IMR-90 (cell line): ENCODE measurements at regions not wholly inside any gene's neighbourhood (a gene's known extent, or its start where the extent isn't known, plus 50 kb on each side); places are given as distances from the start of the nearest gene placed in this dataset.

Experiments used
- ATAC-seq: fragments of 200-7000 bp; cut with Tn5 transposase; 2 replicates; pipeline ENCODE4 v1.9.1; 2020; ENCODE audit warnings: low read depth, mild to moderate bottlenecking, moderate library complexity
- BruUV-seq: library from RNA; stranded (reverse); fragments of 400-500 nt; replicated peaks from 2 replicates; lab custom pipeline; 2021; lab: Mats Ljungman, UMichigan
- CTCF ChIA-PET: fragments of 300-600 bp; formaldehyde crosslinking; extraction: SDS; loops from one replicate; lab custom pipeline; 2021; ENCODE audit warnings: antibody characterized with exemption; lab: Yijun Ruan, JAX
- POLR2A ChIA-PET: fragments of 300-600 bp; sonication (Branson Sonifier 250); formaldehyde crosslinking; loops from one replicate; lab custom pipeline; 2022; ENCODE audit warnings: antibody characterized with exemption; ENCODE audit not compliant: unreplicated experiment; lab: Charles Lee
- DNase-seq: peaks from one replicate; pipeline ENCODE4 v3.0.0; 2013
- H2AFZ ChIP-seq: replicated peaks from 2 replicates; pipeline ENCODE3; 2013; ENCODE audit warnings: low read length, mild to moderate bottlenecking; ENCODE audit not compliant: poor library complexity
- H2AK5ac ChIP-seq: 2 replicates; pipeline ENCODE4 v1.6.1; 2013; ENCODE audit warnings: low read depth, low read length, inconsistent platforms
- H2AK9ac ChIP-seq: replicated peaks from 2 replicates; pipeline ENCODE3; 2013; ENCODE audit warnings: mild to moderate bottlenecking, low read depth, low read length, moderate library complexity; ENCODE audit not compliant: poor library complexity
- H2BK120ac ChIP-seq: 2 replicates; pipeline ENCODE4 v1.6.1; 2013; ENCODE audit warnings: low read depth, low read length, inconsistent platforms
- H2BK15ac ChIP-seq: 3 replicates; pipeline ENCODE4 v1.6.1; 2013; ENCODE audit warnings: low read depth, low read length, inconsistent platforms
- H2BK20ac ChIP-seq: 2 replicates; pipeline ENCODE4 v1.6.1; 2013; ENCODE audit warnings: low read depth, mild to moderate bottlenecking, inconsistent platforms, low read length, moderate library complexity
- H2BK5ac ChIP-seq: 2 replicates; pipeline ENCODE4 v1.6.1; 2013; ENCODE audit warnings: mild to moderate bottlenecking, low read depth, low read length, inconsistent platforms; ENCODE audit not compliant: poor library complexity, severe bottlenecking
- H3K14ac ChIP-seq: replicated peaks from 2 replicates; pipeline ENCODE4 v1.6.1; 2013; ENCODE audit warnings: low read depth, low read length, inconsistent platforms
- H3K18ac ChIP-seq: 2 replicates; pipeline ENCODE4 v1.6.1; 2013; ENCODE audit warnings: low read depth, low read length, control low read depth
- H3K23ac ChIP-seq: 2 replicates; pipeline ENCODE4 v1.6.1; 2013; ENCODE audit warnings: low read depth, low read length, inconsistent platforms
- H3K27ac ChIP-seq: 2 replicates; pipeline ENCODE4 v1.5.1; 2013; ENCODE audit warnings: mild to moderate bottlenecking, control low read depth, low read length; ENCODE audit not compliant: insufficient read depth
- H3K27me3 ChIP-seq: 2 replicates; pipeline ENCODE4 v1.6.1; 2013; ENCODE audit warnings: low read length; ENCODE audit not compliant: control insufficient read depth, insufficient read depth
- H3K36me3 ChIP-seq: 2 replicates; pipeline ENCODE4 v1.6.1; 2013; ENCODE audit warnings: low read length, mixed read lengths; ENCODE audit not compliant: control insufficient read depth, insufficient read depth
- H3K4ac ChIP-seq: 2 replicates; pipeline ENCODE4 v1.6.1; 2013; ENCODE audit warnings: low read depth, low read length, inconsistent platforms
- H3K4me1 ChIP-seq: 2 replicates; pipeline ENCODE4 v1.6.1; 2013; ENCODE audit warnings: low read length, mixed read lengths; ENCODE audit not compliant: control insufficient read depth, insufficient read depth
- H3K4me2 ChIP-seq: 2 replicates; pipeline ENCODE4 v1.6.1; 2013; ENCODE audit warnings: low read depth, mild to moderate bottlenecking, control low read depth, low read length, moderate library complexity
- H3K4me3 ChIP-seq: 2 replicates; pipeline ENCODE4 v1.5.1; 2013; ENCODE audit warnings: low read depth, mild to moderate bottlenecking, control low read depth, low read length, moderate library complexity; ENCODE audit not compliant: insufficient read depth
- H3K56ac ChIP-seq: 2 replicates; pipeline ENCODE4 v1.6.1; 2013; ENCODE audit warnings: low read length, inconsistent platforms; ENCODE audit not compliant: insufficient read depth; ENCODE audit errors: extremely low read depth
- H3K79me1 ChIP-seq, 2 experiments: 2 replicates each; pipeline ENCODE4 v1.6.1; 2013; ENCODE audit warnings: low read length in 2 of 2, inconsistent platforms in 1 of 2, low read depth in 1 of 2
- H3K9ac ChIP-seq: 2 replicates; pipeline ENCODE4 v1.6.1; 2013; ENCODE audit warnings: low read depth, low read length, control low read depth
- H3K9me1 ChIP-seq: 2 replicates; pipeline ENCODE4 v1.6.1; 2013; ENCODE audit warnings: low read length, inconsistent platforms; ENCODE audit not compliant: insufficient read depth
- H3K9me3 ChIP-seq: 2 replicates; pipeline ENCODE4 v1.6.1; 2013; ENCODE audit warnings: low read length; ENCODE audit not compliant: control insufficient read depth, insufficient read depth
- H4K20me1 ChIP-seq: 2 replicates; pipeline ENCODE4 v1.6.1; 2013; ENCODE audit warnings: low read length, inconsistent platforms; ENCODE audit not compliant: insufficient read depth
- H4K5ac ChIP-seq: 2 replicates; pipeline ENCODE4 v1.6.1; 2013; ENCODE audit warnings: mild to moderate bottlenecking, low read depth, low read length, control low read depth
- H4K8ac ChIP-seq, 2 experiments: 2 replicates each; pipeline ENCODE4 v1.6.1; 2013; ENCODE audit warnings: low read depth in 2 of 2, low read length in 2 of 2, control low read depth in 1 of 2, inconsistent platforms in 1 of 2
- H4K91ac ChIP-seq: 2 replicates; pipeline ENCODE4 v1.6.1; 2013; ENCODE audit warnings: low read depth, low read length, inconsistent platforms; ENCODE audit not compliant: insufficient read depth
- BHLHE40 ChIP-seq: fragments of 150-350 bp; IDR thresholded peaks from 2 replicates; pipeline ENCODE4 v1.6.1; 2016; ENCODE audit warnings: mild to moderate bottlenecking, low read depth, low read length
- FOS ChIP-seq: fragments of 150-350 bp; IDR thresholded peaks from 2 replicates; pipeline ENCODE4 v1.6.1; 2016; ENCODE audit warnings: low read depth, low read length
- NFE2L2 ChIP-seq: fragments of 150-350 bp; IDR thresholded peaks from 2 replicates; pipeline ENCODE4 v1.6.1; 2016; ENCODE audit warnings: low read depth, mild to moderate bottlenecking, low read length
- RAD21 ChIP-seq: IDR thresholded peaks from 2 replicates; pipeline ENCODE4 v1.6.1; 2012; ENCODE audit warnings: low read length, improper control_type of control experiment
- WGBS, 2 experiments: methylation state at CpG; one replicate each; pipeline versions ENCODE4 v1.1.5 to v1.1.7; 2013; ENCODE audit warnings: missing lambda C conversion rate in 2 of 2; ENCODE audit not compliant: insufficient read length in 1 of 2; ENCODE audit errors: extremely low coverage in 2 of 2; 5-methylcytosine and 5-hydroxymethylcytosine counted together
- dilution Hi-C: fragments of 300-500 bp; cut with HindIII; formaldehyde crosslinking; loops from one replicate; pipeline ENCODE4 v1.14.3; 2018; ENCODE audit warnings: low sequenced_read_pairs; ENCODE audit not compliant: unreplicated experiment
- in situ Hi-C: fragments of 300-500 bp; cut with MboI; formaldehyde crosslinking; loops from 3 replicates; pipeline ENCODE4 v1.14.3; 2019; ENCODE audit warnings: low sequenced_read_pairs, inconsistent platforms, mixed read lengths
- intact Hi-C: fragments of 100-400 bp; cut with micrococcal nuclease; formaldehyde crosslinking; loops from 2 replicates; pipeline ENCODE4 v1.10.0; 2022

DNA sequence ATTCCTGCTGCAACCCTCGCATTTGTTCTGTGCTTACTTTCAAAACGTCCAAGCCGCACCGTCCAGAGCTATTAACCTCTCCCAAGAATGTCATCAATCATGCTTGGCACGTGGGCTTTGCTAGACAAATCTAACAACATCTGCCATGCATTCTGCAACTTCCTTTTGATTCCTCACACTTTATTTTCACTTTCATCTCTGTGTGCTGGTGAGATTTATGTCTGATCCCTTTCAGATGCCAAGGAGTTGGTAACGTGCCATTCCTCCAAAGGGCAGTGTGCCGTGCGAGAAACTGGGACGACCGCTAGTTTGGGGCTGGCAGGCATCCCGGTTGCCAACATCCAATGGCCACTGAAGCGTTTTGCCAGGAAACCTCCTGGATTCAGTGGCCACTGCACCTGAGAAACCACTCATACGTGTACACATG, 230.0 kb upstream of the PARD3B start:
- BruUV-seq: no TSS peak
- POLR2A ChIA-PET: no interaction called here

More for the DNA sequence above, 230.0 kb upstream of the PARD3B start:
- H3K9me3 ChIP-seq: no peaks in the 10 kb centered on the region
- no peak overlapping the region for H3K4me3 ChIP-seq
- intact Hi-C loops: no loop called here
- H2BK20ac ChIP-seq: no peak overlapping the region
- no peak overlapping the region for H3K23ac ChIP-seq
- H3K4me2 ChIP-seq: peak overlapping the region; percentile 48
- no peak overlapping the region for H2BK5ac ChIP-seq
- no peak overlapping the region for H2AFZ ChIP-seq
- H3K14ac ChIP-seq: peak overlapping the region; percentile 26; the same call in 1 of the 2 replicates
- no peak for TF ChIP-seq NFE2L2
- TF ChIP-seq BHLHE40: peak; percentile 53; the same call in 1 of the 2 replicates
- no peak for TF ChIP-seq FOS
- no peak for TF ChIP-seq RAD21
- no peaks in the 10 kb centered on the region for H3K79me1 ChIP-seq
- H4K20me1 ChIP-seq: no peaks in the 10 kb centered on the region
- WGBS, 2 experiments: 36% methylated on average over 10 of the region's 13 CpGs; no CpG with 5 or more reads in 1 of the 2 experiments
- no peak overlapping the region for H2AK5ac ChIP-seq
- no peaks in the 10 kb centered on the region for H3K27me3 ChIP-seq
- no peak overlapping the region for H2AK9ac ChIP-seq
- in situ Hi-C loops: no loop called here
- no peak overlapping the region for H3K9ac ChIP-seq
- H4K8ac ChIP-seq: no peak overlapping the region
- no peak overlapping the region for H3K56ac ChIP-seq
- no peak overlapping the region for H3K27ac ChIP-seq
- H3K4me1 ChIP-seq: no peaks in the 10 kb centered on the region
- dilution Hi-C loops: no loop called here
- H3K36me3 ChIP-seq: no peaks in the 10 kb centered on the region
- H3K4ac ChIP-seq: no peak overlapping the region
- H3K18ac ChIP-seq: no peak overlapping the region
- CTCF ChIA-PET: interaction anchor here (0.9 kb wide), 1 partner anchor 60 kb away, joined by 6 read pairs; no protein-coding TSS in a partner anchor
- no peak overlapping the region for H2BK15ac ChIP-seq
- no peak overlapping the region for H4K91ac ChIP-seq
- ATAC-seq: peak; percentile 35; the same call in 1 of the 2 replicates
- DNase-seq: peak; percentile 32
- no peak overlapping the region for H2BK120ac ChIP-seq
- no peaks in the 10 kb centered on the region for H3K9me1 ChIP-seq
- no peak overlapping the region for H4K5ac ChIP-seq
